B cell (primary cell): ENCODE measurements at regions not wholly inside any gene's neighbourhood (a gene's known extent, or its start where the extent isn't known, plus 50 kb on each side); places are given as distances from the start of the nearest gene placed in this dataset.

Experiments used
- CTCF ChIP-seq: fragments of 200-600 bp; IDR thresholded peaks from one replicate; pipeline ENCODE4 v1.8.0; 2022; ENCODE audit warnings: antibody characterized with exemption, mild to moderate bottlenecking
- EZH2 ChIP-seq: IDR thresholded peaks from 2 replicates; pipeline ENCODE4 v1.6.1; 2012; ENCODE audit warnings: borderline replicate concordance, low read depth, mild to moderate bottlenecking, moderate library complexity, low read length; ENCODE audit not compliant: insufficient read depth, poor library complexity, severe bottlenecking

- TF ChIP-seq CTCF (no peak), EZH2 (no peak)
Measured at GRCh38 chr2:221360312-221360711, 211.8 kb downstream of the EPHA4 start.
